ENCODE measurements at regions not wholly inside any gene's neighbourhood (a gene's known extent, or its start where the extent isn't known, plus 50 kb on each side); places are given as distances from the start of the nearest gene placed in this dataset.
"Not testable (repeated sequence)": the region's sequence is repeated elsewhere in the genome, so short reads cannot be mapped to it uniquely, and the experiment has no call there.

GRCh38 chr2:192398236-192398635, 203.5 kb upstream of the TMEFF2 start:
- Histone ChIP-seq H3K27ac (no peak overlapping the region), H3K9me3 (ENCODE audit: severe bottlenecking) (no peaks in the 10 kb centered on the region), H3K27me3 (ENCODE audit: insufficient read depth, low read depth, severe bottlenecking) (no peaks in the 10 kb centered on the region), H3K36me3 (no peaks in the 10 kb centered on the region), H3K4me3 (ENCODE audit: low read depth, low read length) (no peak overlapping the region)
- no peak for TF ChIP-seq CTCF (IDR thresholded peaks at IDR 0.05; ENCODE audit: low read depth, low read length)
- DNase-seq = no peak

DNA sequence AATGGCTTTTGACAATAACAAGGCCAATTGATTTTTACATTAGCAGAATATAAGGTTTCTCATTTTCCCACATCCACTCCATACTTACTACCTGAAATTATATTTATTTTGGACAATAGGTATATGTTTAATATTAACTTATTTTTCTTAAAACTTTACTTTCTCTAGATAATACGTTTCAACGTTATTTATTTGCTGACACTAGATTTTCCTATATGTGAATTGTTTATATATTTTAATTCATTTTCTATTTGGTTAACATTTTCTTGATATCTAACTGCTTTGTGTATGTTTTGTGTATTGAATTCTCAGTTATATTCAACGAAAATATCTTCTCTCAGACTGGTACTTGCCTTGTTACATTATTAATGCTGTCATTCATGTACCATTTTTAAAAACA, 199.9 kb upstream of the TMEFF2 start:
- no peak for DNase-seq
- H3K9me3 ChIP-seq (ENCODE audit: severe bottlenecking) = no peaks in the 10 kb centered on the region
- no peaks in the 10 kb centered on the region for H3K36me3 ChIP-seq
- H3K27me3 ChIP-seq (ENCODE audit: insufficient read depth, low read depth, severe bottlenecking) = no peaks in the 10 kb centered on the region
- no peak overlapping the region for H3K27ac ChIP-seq
- H3K4me3 ChIP-seq (ENCODE audit: low read depth, low read length) = no peak overlapping the region
- TF ChIP-seq CTCF (IDR thresholded peaks at IDR 0.05; ENCODE audit: low read depth, low read length) = no peak

DNA sequence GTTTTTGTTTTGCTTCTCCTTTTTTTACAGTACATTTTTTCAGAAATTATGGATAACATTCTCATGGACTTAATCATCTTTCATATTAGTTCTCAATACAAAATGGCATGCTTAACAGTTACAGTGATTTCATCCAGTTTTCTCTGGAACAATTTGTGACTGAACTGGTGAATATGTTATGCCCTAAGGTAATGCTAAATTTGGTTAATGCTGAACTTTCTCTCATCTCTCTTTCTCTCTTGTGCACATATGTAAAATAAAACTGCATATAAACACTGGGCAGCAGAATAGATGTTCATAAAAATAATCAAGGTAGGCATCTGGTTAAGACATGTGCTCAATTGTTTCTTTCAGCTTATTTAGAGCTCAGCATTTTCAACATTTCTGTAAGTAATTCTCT, 196.3 kb upstream of the TMEFF2 start:
- no peaks in the 10 kb centered on the region for H3K9me3 ChIP-seq (ENCODE audit: severe bottlenecking)
- no peak overlapping the region for H3K27ac ChIP-seq
- H3K36me3 ChIP-seq = no peaks in the 10 kb centered on the region
- H3K27me3 ChIP-seq (ENCODE audit: insufficient read depth, low read depth, severe bottlenecking) = no peaks in the 10 kb centered on the region
- TF ChIP-seq CTCF (IDR thresholded peaks at IDR 0.05; ENCODE audit: low read depth, low read length) = no peak
- DNase-seq = no peak
- no peak overlapping the region for H3K4me3 ChIP-seq (ENCODE audit: low read depth, low read length)

- H3K27me3 ChIP-seq (ENCODE audit: insufficient read depth, low read depth, severe bottlenecking) = no peaks in the 10 kb centered on the region
- no peaks in the 10 kb centered on the region for H3K9me3 ChIP-seq (ENCODE audit: severe bottlenecking)
- H3K4me3 ChIP-seq (ENCODE audit: low read depth, low read length) = no peak overlapping the region
- TF ChIP-seq CTCF (IDR thresholded peaks at IDR 0.05; ENCODE audit: low read depth, low read length) = no peak
- DNase-seq = no peak
- H3K27ac ChIP-seq = no peak overlapping the region
- no peaks in the 10 kb centered on the region for H3K36me3 ChIP-seq
These were observed 195.7 kb upstream of the TMEFF2 start for GRCh38 chr2:192390401-192390800.

DNA sequence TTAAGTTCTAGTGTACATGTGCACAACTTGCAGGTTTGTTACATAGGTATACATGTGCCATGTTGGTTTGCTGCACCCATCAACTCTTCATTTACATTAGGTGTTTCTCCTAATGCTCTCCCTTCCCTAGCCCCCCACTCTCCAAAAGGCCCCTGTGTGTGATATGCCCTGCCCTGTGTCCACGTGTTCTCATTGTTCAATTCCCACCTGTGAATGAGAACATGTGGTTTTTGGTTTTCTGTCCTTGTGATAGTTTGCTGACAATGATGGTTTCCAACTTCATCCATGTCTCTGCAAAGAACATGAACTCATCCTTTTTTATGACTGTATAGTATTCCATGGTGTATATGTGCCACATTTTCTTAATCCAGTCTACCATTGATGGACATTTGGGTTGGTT, 189.5 kb upstream of the TMEFF2 start:
- H3K27me3 ChIP-seq (ENCODE audit: insufficient read depth, low read depth, severe bottlenecking); H3K36me3 ChIP-seq; H3K9me3 ChIP-seq (ENCODE audit: severe bottlenecking): not testable (repeated sequence)

DNA sequence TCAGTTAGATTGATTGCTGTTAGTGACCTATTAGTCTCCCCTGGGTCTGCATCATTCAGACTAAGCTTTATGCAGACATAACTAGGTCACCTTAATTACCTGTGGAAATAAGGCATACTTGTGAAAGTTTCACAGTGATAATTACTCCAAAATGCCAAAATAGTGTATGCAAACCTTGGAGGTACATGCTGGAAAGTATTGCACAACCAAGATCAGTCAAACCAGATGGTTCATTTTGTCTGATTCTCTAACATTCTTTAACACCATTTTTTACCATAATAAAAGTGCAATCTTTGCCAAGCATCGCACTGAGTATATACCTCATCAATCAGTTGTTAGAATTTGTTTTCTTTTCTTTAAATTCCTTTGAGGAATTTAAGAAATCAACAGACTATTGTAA, 186.3 kb upstream of the TMEFF2 start:
- DNase-seq = no peak
- Histone ChIP-seq H3K4me3 (ENCODE audit: low read depth, low read length) (no peak overlapping the region), H3K27ac (no peak overlapping the region), H3K27me3 (ENCODE audit: insufficient read depth, low read depth, severe bottlenecking) (no peaks in the 10 kb centered on the region), H3K36me3 (no peaks in the 10 kb centered on the region), H3K9me3 (ENCODE audit: severe bottlenecking) (peaks cover 5% of the 10 kb centered on the region)
- TF ChIP-seq CTCF (IDR thresholded peaks at IDR 0.05; ENCODE audit: low read depth, low read length) = no peak

More for the DNA sequence above, 189.5 kb upstream of the TMEFF2 start:
- not testable (repeated sequence) for H3K4me3 ChIP-seq (ENCODE audit: low read depth, low read length); H3K27ac ChIP-seq; DNase-seq

Data from WERI-Rb-1 (cell line).